ENCODE measurements at regions not wholly inside any gene's neighbourhood (a gene's known extent, or its start where the extent isn't known, plus 50 kb on each side); places are given as distances from the start of the nearest gene placed in this dataset.

DNA sequence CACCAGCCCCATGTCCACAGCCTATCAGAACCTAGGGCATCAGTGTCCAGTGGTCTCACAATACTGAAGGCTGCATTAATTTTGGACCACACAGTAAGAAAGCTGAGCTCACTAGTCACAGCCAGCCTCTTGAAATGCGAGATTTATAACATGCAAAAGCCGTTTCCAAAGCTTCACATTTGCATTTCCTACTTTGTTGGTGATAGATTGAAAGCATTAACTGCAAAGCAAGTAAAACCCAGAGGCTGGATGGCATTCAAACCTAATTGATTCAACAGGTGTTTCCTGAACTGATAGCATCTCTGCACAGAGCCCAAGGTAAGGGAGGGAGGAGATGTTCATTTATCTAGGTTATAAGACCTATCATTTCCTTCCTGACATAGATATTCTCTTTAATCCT, 410.1 kb downstream of the OMA1 start:
- DNase-seq (ENCODE audit: low read depth): no peak

DNA sequence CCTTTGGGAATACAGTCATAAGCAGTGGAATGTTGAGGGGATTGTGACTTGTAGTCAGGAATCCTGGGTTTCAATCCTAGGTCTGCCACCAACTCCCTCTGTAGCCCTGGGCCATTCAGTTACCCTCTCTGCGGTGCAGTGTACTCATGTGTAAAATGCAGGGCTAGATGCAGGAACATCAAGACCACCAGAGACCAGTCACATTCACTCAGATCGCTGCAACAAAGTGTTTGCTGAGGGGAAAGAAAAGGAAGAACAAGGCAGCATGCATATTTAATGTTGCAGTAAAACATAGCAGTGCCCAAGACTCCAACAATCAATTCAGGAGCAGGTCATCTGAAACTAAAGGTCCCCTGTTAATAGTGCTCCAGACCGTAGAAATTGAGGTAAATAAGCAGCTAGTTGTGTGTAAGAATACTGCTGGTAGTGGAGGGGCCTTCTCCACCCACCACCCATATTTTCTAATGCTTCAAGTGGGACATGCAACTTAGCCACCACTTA, 410.7 kb downstream of the OMA1 start:
- DNase-seq (ENCODE audit: low read depth): no peak

GRCh38 chr1:58133562-58133961, 413.0 kb downstream of the OMA1 start:
- no peak for DNase-seq (ENCODE audit: low read depth)

GRCh38 chr1:58123051-58123450, 423.5 kb downstream of the OMA1 start:
- no peak for DNase-seq (ENCODE audit: low read depth)

DNA sequence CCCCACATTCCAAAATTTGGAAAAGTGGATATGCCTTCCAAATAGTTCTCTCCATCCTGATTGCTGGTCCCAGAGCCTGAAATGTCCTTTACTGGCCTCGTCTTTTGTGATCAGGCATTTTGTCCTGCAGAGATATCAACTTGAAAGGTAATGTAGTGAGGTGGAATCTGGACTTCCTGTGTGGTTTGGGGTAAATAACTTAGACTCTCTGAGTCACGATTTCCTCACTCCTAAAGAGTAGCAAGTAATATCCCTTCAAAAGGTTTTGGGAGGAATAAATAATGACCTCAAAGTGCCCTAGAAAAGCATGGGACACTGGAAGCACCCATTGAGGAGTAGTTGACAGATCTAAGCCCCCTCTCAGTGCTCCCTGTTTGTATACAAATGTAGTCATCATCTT, 426.6 kb downstream of the OMA1 start:
- no peak for DNase-seq (ENCODE audit: low read depth)

DNA sequence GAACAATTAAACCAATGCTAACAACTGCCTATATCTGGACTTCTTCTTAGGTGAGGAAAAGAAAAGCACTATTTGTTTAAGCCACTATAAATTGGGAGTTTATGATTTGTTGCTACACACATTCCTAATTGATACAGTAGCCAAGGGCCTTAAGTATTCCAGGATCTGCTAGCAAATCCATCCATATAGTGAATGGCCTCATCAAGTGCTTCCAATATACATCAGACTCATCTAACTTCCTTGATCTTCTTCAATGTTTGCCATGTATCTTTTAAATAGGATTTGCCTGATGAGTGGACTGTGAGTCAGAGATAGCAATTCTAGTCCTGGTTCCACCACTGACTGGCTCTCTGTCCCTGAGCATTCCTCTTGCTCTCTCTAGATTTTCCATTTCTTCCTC, 430.2 kb downstream of the OMA1 start:
- DNase-seq (ENCODE audit: low read depth): no peak

DNA sequence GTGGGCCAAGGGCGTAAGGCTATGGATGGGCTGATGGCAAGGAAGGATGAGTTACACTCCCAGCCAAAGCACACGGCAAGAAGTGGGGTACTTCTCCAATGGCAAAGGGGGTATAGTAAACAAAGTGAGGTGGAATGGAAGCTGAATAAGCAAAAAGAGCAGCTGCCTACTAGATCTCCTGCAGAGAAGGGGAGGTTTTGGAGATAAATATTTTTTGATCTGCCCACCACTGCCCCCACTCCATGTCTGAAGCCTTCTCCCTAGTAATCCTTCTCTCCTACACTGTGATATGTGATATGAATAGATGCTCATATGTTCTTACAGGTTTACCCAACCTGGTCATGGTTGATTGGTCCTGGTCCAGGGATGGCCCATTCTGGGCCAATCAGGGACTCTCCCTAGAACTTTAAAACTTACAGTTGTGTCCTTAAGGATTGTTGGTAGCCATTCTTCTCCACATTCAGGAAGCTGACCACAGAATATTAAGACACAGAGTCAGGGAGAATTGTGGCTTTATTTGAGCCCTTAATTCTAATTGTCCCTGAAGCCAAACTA, 436.8 kb downstream of the OMA1 start:
- no peak for DNase-seq (ENCODE audit: low read depth)

GRCh38 chr1:58108783-58109182, 437.7 kb downstream of the OMA1 start:
- DNase-seq (ENCODE audit: low read depth): no peak

GRCh38 chr1:58107943-58108342, 438.6 kb downstream of the OMA1 start:
- no peak for DNase-seq (ENCODE audit: low read depth)

DNA sequence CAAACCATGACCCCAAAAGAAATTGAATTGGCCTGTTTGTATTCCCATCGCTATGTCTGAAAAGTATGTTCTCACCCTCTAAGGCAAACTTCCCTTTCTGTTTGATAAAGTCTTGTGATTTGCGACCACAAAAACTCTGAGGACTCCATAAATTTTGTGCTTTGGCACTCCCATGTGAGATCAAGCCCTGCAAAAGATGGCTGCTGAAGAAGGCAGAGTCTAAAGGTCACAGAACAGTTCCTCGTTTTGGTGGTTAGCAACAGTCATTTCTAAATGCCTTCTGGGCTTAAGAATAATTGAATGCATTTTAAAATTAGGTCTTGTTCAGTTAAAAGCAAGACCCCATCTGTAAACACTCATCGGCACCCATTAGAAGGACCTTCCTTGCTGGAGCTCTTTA, 441.6 kb downstream of the OMA1 start:
- no peak for DNase-seq (ENCODE audit: low read depth)

DNA sequence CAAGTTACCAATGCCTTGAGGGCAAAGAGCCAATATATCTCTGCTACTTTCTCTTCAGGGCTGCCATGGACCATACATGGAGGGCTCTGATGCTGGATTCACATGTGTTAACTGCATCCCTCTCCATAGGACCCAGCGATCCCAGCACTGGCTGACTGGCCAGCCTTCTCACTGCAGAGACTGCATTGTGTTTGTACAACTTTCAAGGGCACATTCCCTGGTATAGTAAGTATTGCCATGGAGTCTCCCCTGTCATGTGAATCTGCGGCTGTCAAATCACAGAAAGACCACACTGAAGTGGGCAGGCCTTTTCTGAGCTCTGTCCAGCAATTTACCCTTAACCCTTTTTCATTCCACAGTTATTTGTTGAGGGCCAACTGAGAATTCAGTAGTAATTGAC, 449.8 kb downstream of the OMA1 start:
- no peak for DNase-seq (ENCODE audit: low read depth)

- no peak for DNase-seq (ENCODE audit: low read depth)
Observed at GRCh38 chr1:58095183-58095582, 451.3 kb downstream of the OMA1 start.

GRCh38 chr1:58094221-58094620, 452.3 kb downstream of the OMA1 start:
- no peak for DNase-seq (ENCODE audit: low read depth)

DNA sequence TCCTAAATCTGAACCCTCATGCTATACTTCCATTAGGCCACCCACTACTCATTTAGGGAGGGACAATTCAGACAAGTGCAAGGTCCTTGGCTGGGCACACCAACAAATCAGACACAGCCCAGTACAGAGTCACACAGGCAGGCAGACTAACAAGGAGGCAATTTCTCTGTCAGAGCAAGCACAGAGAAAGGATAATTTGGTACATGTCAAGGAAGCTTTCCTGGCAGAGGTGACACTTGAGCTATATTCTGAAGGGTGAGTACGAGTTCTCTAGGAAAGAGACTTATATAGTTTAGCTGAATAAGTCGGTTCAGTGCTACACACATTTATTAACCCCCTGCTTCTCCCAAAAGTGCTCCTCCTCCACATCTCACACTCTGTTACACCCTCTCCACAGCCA, 455.9 kb downstream of the OMA1 start:
- no peak for DNase-seq (ENCODE audit: low read depth)

GRCh38 chr1:58089898-58090534, 456.5 kb downstream of the OMA1 start:
- DNase-seq (ENCODE audit: low read depth): no peak

- no peak for DNase-seq (ENCODE audit: low read depth)
Observed at GRCh38 chr1:58084266-58084665, 462.3 kb downstream of the OMA1 start.

GRCh38 chr1:58082596-58082995, 463.9 kb downstream of the OMA1 start:
- DNase-seq (ENCODE audit: low read depth): no peak

DNA sequence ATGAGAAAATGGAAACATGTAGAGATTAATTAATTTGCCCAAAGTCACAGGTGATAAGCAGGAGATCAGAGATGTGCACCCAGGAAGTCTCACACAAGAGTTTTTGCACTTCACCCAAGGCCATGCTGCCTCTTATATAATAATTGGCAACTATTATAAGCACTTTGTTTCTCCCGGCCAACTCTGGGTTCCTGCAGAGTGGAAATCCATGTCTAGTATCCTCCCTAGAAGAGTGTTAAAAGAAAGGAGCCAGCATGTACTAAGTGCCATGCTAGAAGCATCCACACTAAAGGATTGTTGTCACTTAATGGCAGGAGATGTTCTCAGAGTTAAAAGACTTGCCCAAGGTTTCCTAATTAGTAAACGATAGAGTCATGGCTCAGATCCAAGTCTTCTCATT, 470.3 kb downstream of the OMA1 start:
- DNase-seq (ENCODE audit: low read depth): no peak

DNA sequence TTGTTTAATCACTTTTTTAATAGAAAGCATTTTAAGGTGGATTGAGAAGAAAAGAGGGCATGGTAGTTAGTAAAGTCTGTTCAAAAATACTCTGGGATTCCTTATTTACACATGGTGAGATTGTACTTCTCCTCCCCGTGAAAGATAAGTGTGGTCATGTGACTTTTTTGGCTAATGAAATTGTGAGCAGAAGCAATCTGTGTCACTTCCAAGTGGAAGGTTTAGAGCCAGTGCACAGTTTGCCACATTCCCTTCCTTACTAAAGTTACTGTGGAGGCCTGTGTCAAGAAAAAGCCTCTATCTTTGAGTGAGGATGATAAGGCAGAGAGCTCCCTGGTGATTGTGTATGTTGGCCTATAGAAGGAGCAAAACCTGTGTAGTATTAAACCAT, 471.3 kb downstream of the OMA1 start:
- no peak for DNase-seq (ENCODE audit: low read depth)

GRCh38 chr1:58072450-58072849, 474.1 kb downstream of the OMA1 start:
- DNase-seq (ENCODE audit: low read depth): no peak

GRCh38 chr1:58067082-58067481, 479.4 kb downstream of the OMA1 start:
- no peak for DNase-seq (ENCODE audit: low read depth)

DNA sequence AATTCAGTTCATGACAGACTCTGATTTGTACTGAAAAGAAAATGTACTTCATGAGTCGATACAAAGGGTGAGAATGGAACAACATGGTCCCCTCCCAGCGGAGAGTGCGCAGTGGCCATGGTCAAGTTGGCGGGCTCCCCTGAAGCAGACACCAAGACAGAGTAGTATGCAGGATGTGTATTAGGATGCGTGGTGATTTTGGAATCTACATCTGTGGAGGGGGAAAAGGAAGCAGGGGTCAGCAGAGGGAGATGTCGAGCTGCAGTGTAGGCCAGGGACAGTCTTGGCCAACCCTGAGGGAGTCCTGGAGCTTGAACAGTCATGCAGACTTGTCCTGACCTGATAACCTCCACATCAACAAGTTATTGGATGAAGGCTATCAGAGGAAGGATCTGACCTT, 481.0 kb downstream of the OMA1 start:
- DNase-seq (ENCODE audit: low read depth): no peak

- no peak for DNase-seq (ENCODE audit: low read depth)
Observed at GRCh38 chr1:58064166-58064565, 482.4 kb downstream of the OMA1 start.

DNA sequence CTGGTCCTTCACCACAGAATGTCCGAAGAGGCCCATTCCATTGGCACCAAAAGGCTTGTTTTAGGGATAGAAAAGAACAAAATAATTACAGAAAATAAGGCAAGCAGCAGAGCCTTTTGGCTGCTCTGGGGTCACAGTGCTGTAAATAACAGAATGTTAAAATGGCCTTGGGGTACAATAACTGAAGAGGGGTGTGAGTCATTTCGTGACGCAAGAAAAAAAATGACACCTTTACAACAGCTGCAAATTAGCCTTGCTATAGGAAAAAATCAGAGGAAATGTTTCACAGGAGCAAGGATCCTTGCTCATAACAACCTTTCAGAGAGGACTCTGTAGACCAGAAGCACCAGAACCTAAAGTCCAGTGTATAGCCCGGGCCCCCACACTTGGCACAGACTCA, 483.4 kb downstream of the OMA1 start:
- no peak for DNase-seq (ENCODE audit: low read depth)
